H9 (cell line): ENCODE measurements at regions not wholly inside any gene's neighbourhood (a gene's known extent, or its start where the extent isn't known, plus 50 kb on each side); places are given as distances from the start of the nearest gene placed in this dataset.

Experiments used
- DNase-seq: peaks from one replicate; pipeline ENCODE4 v3.0.0-alpha.2; 2017
- H2AFZ ChIP-seq: one replicate; pipeline ENCODE4 v1.6.1; 2013; ENCODE audit warnings: mild to moderate bottlenecking, low read length, control low read depth, moderate library complexity
- H2AK5ac ChIP-seq: 2 replicates; pipeline ENCODE4 v1.6.1; 2013; ENCODE audit warnings: low read length, control low read depth, mixed read lengths; ENCODE audit not compliant: insufficient read length
- H2BK120ac ChIP-seq: one replicate; pipeline ENCODE4 v1.6.1; 2013; ENCODE audit warnings: low read depth, mild to moderate bottlenecking, low read length, control low read depth, inconsistent platforms; ENCODE audit not compliant: poor library complexity, severe bottlenecking
- H2BK12ac ChIP-seq: 2 replicates; pipeline ENCODE4 v1.6.1; 2013; ENCODE audit warnings: low read length, control low read depth, mixed read lengths, low read depth; ENCODE audit not compliant: insufficient read length
- H2BK15ac ChIP-seq: 2 replicates; pipeline ENCODE4 v1.6.1; 2013; ENCODE audit warnings: low read depth, low read length, control low read depth
- H2BK20ac ChIP-seq: one replicate; pipeline ENCODE4 v1.6.1; 2013; ENCODE audit warnings: low read depth, mild to moderate bottlenecking, low read length, control low read depth, inconsistent platforms; ENCODE audit not compliant: poor library complexity, severe bottlenecking
- H2BK5ac ChIP-seq: 2 replicates; pipeline ENCODE4 v1.6.1; 2013; ENCODE audit warnings: low read length, control low read depth, mixed read lengths; ENCODE audit not compliant: insufficient read length
- H3K14ac ChIP-seq: 2 replicates; pipeline ENCODE4 v1.6.1; 2013; ENCODE audit warnings: low read length, control low read depth; ENCODE audit not compliant: insufficient read depth
- H3K18ac ChIP-seq: 2 replicates; pipeline ENCODE4 v1.6.1; 2013; ENCODE audit warnings: low read depth, mild to moderate bottlenecking, mixed read lengths, low read length, control low read depth; ENCODE audit not compliant: insufficient read length
- H3K23ac ChIP-seq: 2 replicates; pipeline ENCODE4 v1.6.1; 2013; ENCODE audit warnings: low read length, control low read depth, mixed read lengths, low read depth; ENCODE audit not compliant: insufficient read length
- H3K23me2 ChIP-seq: 2 replicates; pipeline ENCODE4 v1.6.1; 2013; ENCODE audit warnings: low read depth, mild to moderate bottlenecking, mixed read lengths, low read length, control low read depth; ENCODE audit not compliant: insufficient read length, poor library complexity, severe bottlenecking
- H3K27ac ChIP-seq: 2 replicates; pipeline ENCODE4 v1.5.1; 2013; ENCODE audit warnings: low read length, control low read depth, mixed read lengths, low read depth; ENCODE audit not compliant: insufficient read length
- H3K27me3 ChIP-seq: 2 replicates; pipeline ENCODE4 v1.6.1; 2013; ENCODE audit warnings: low read length, control low read depth, inconsistent platforms; ENCODE audit not compliant: insufficient read depth
- H3K4ac ChIP-seq: 2 replicates; pipeline ENCODE4 v1.6.1; 2013; ENCODE audit warnings: low read depth, mild to moderate bottlenecking, control low read depth, inconsistent platforms, low read length, moderate library complexity
- H3K4me1 ChIP-seq: 2 replicates; pipeline ENCODE4 v1.6.1; 2013; ENCODE audit warnings: low read length, control low read depth, inconsistent platforms; ENCODE audit not compliant: insufficient read depth
- H3K4me2 ChIP-seq: 2 replicates; pipeline ENCODE4 v1.6.1; 2013; ENCODE audit warnings: low read length, control low read depth, mixed read lengths; ENCODE audit not compliant: insufficient read length, insufficient read depth
- H3K56ac ChIP-seq: 2 replicates; pipeline ENCODE4 v1.6.1; 2013; ENCODE audit warnings: low read depth, mild to moderate bottlenecking, mixed read lengths, low read length, control low read depth; ENCODE audit not compliant: insufficient read length
- H3K79me1 ChIP-seq: 2 replicates; pipeline ENCODE4 v1.6.1; 2013; ENCODE audit warnings: low read depth, mild to moderate bottlenecking, moderate library complexity, low read length, control low read depth, inconsistent platforms; ENCODE audit not compliant: insufficient read depth, poor library complexity, severe bottlenecking
- H3K79me2 ChIP-seq: 2 replicates; pipeline ENCODE4 v1.6.1; 2013; ENCODE audit warnings: low read length, control low read depth, inconsistent platforms; ENCODE audit not compliant: insufficient read depth
- H3K9ac ChIP-seq: 2 replicates; pipeline ENCODE4 v1.6.1; 2013; ENCODE audit warnings: low read length, control low read depth, mixed read lengths; ENCODE audit not compliant: insufficient read length; ENCODE audit errors: extremely low read depth
- H3K9me3 ChIP-seq: one replicate; pipeline ENCODE4 v1.6.1; 2013; ENCODE audit warnings: low read depth, low read length, inconsistent platforms; ENCODE audit not compliant: control insufficient read depth
- H3T11ph ChIP-seq: one replicate; pipeline ENCODE4 v1.6.1; 2013; ENCODE audit warnings: mild to moderate bottlenecking, low read length, control low read depth, inconsistent platforms
- H4K20me1 ChIP-seq: one replicate; pipeline ENCODE4 v1.6.1; 2013; ENCODE audit not compliant: control insufficient read depth, insufficient read length, insufficient read depth
- H4K5ac ChIP-seq: 2 replicates; pipeline ENCODE4 v1.6.1; 2013; ENCODE audit warnings: low read depth, mild to moderate bottlenecking, mixed read lengths, low read length, control low read depth; ENCODE audit not compliant: insufficient read length
- H4K8ac ChIP-seq: replicated peaks from 2 replicates; pipeline ENCODE4 v1.6.1; 2013; ENCODE audit warnings: low read length, control low read depth, mixed read lengths, low read depth; ENCODE audit not compliant: insufficient read length
- H4K91ac ChIP-seq: 2 replicates; pipeline ENCODE4 v1.6.1; 2013; ENCODE audit warnings: low read depth, mild to moderate bottlenecking, moderate library complexity, mixed read lengths, low read length, control low read depth; ENCODE audit not compliant: insufficient read length
- H3K27ac Mint-ChIP-seq, 3 experiments: 2 replicates in 2 of 3; 3 replicates in 1 of 3; pipeline ENCODE4 v1.8.0; 2020 to 2021; ENCODE audit warnings: mixed read lengths in 3 of 3, mild to moderate bottlenecking in 1 of 3, moderate library complexity in 1 of 3
- H3K27me3 Mint-ChIP-seq: 2 replicates; pipeline ENCODE4 v1.8.0; 2021; ENCODE audit warnings: low read depth, mild to moderate bottlenecking, moderate library complexity, mixed read lengths
- H3K36me3 Mint-ChIP-seq, 3 experiments: 2 replicates in 2 of 3; 3 replicates in 1 of 3; pipeline ENCODE4 v1.8.0; 2020 to 2021; ENCODE audit warnings: low read depth in 3 of 3, mixed read lengths in 3 of 3; ENCODE audit not compliant: insufficient read depth in 1 of 3
- H3K4me1 Mint-ChIP-seq, 2 experiments: 2 replicates each; pipeline ENCODE4 v1.8.0; 2020; ENCODE audit warnings: mixed read lengths in 2 of 2
- H3K4me3 Mint-ChIP-seq, 2 experiments: 2 replicates in 1 of 2; 3 replicates in 1 of 2; pipeline ENCODE4 v1.8.0; 2020 to 2021; ENCODE audit warnings: mild to moderate bottlenecking in 2 of 2, mixed read lengths in 2 of 2, moderate library complexity in 1 of 2
- H3K9me3 Mint-ChIP-seq, 2 experiments: 2 replicates in 1 of 2; 3 replicates in 1 of 2; pipeline ENCODE4 v1.8.0; 2020; ENCODE audit warnings: mild to moderate bottlenecking in 2 of 2, mixed read lengths in 2 of 2, moderate library complexity in 1 of 2
- WGBS: extraction: QIAGEN DNeasy Blood & Tissue Kit; methylation state at CpG from one replicate; pipeline ENCODE4 v1.1.7; 2013; ENCODE audit warnings: missing lambda C conversion rate, low lambda C conversion rate, mixed read lengths; ENCODE audit not compliant: insufficient read length; ENCODE audit errors: extremely low coverage; 5-methylcytosine and 5-hydroxymethylcytosine counted together
- TF ChIP-seq, protein P1 (sequence below): fragments of 200-600 bp; sonication (generic); conservative IDR thresholded peaks from 3 replicates; pipeline ENCODE4 v1.8.0; 2021; ENCODE audit warnings: antibody characterized with exemption, mild to moderate bottlenecking

DNA sequence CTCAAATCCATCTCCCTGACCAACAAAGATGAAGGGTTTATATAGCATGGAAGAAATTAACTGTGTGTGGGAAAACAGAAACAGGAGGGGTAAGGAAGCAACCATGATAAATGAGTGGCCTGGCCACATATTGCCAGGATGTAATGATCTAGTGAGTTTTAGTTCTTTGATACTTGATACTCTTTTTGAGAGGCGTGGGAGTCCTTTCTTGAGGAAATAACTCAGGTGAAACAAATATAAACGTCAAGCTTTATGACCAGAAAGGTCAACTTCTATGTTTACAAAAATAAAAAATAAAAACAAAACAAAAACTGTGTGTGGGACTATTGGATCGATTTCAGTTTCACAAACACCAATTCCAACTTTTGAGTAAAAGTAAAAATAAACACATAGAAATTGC, 860.8 kb upstream of the B3GALT2 start:
- TF ChIP-seq, protein P1, sequence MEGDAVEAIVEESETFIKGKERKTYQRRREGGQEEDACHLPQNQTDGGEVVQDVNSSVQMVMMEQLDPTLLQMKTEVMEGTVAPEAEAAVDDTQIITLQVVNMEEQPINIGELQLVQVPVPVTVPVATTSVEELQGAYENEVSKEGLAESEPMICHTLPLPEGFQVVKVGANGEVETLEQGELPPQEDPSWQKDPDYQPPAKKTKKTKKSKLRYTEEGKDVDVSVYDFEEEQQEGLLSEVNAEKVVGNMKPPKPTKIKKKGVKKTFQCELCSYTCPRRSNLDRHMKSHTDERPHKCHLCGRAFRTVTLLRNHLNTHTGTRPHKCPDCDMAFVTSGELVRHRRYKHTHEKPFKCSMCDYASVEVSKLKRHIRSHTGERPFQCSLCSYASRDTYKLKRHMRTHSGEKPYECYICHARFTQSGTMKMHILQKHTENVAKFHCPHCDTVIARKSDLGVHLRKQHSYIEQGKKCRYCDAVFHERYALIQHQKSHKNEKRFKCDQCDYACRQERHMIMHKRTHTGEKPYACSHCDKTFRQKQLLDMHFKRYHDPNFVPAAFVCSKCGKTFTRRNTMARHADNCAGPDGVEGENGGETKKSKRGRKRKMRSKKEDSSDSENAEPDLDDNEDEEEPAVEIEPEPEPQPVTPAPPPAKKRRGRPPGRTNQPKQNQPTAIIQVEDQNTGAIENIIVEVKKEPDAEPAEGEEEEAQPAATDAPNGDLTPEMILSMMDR: no peak
- Histone ChIP-seq H3K4me2 (no peak overlapping the region), H3K23ac (no peak overlapping the region), H2AK5ac (no peak overlapping the region), H3K9me3 (no peaks in the 10 kb centered on the region), H2BK15ac (no peak overlapping the region), H4K91ac (no peak overlapping the region), H3K18ac (no peak overlapping the region), H3K9ac (no peak overlapping the region), H4K20me1 (no peaks in the 10 kb centered on the region), H2BK12ac (no peak overlapping the region), H2AFZ (no peak overlapping the region), H3K4ac (no peak overlapping the region), H4K5ac (no peak overlapping the region), H3K79me2 (no peaks in the 10 kb centered on the region), H3K4me1 (no peaks in the 10 kb centered on the region), H3K79me1 (no peaks in the 10 kb centered on the region), H2BK5ac (no peak overlapping the region), H3T11ph (no peak overlapping the region), H2BK20ac (no peak overlapping the region), H3K23me2 (no peaks in the 10 kb centered on the region), H4K8ac (no peak overlapping the region), H3K56ac (no peak overlapping the region), H3K14ac (no peak overlapping the region), H3K27ac (no peak overlapping the region), H2BK120ac (no peak overlapping the region), H3K27me3 (no peaks in the 10 kb centered on the region)
- Mint-ChIP-seq H3K36me3 (no peaks in the 10 kb centered on the region), H3K9me3 (no peaks in the 10 kb centered on the region), H3K27ac (no peak overlapping the region), H3K4me3 (no peak overlapping the region), H3K27me3 (no peaks in the 10 kb centered on the region), H3K4me1 (no peaks in the 10 kb centered on the region)
- DNase-seq: no peak
- no CpG with 5 or more reads among the region's 3 CpGs for WGBS
